HG03457 (cell line): ENCODE measurements at regions not wholly inside any gene's neighbourhood (a gene's known extent, or its start where the extent isn't known, plus 50 kb on each side); places are given as distances from the start of the nearest gene placed in this dataset.
"Not testable (repeated sequence)": the region's sequence is repeated elsewhere in the genome, so short reads cannot be mapped to it uniquely, and the experiment has no call there.

Source experiments
- ATAC-seq: cut with Tn5 transposase; IDR thresholded peaks from one replicate; pipeline ENCODE4 v1.9.1; 2021; ENCODE audit warnings: moderate number of reproducible peaks; ENCODE audit not compliant: unreplicated experiment

DNA sequence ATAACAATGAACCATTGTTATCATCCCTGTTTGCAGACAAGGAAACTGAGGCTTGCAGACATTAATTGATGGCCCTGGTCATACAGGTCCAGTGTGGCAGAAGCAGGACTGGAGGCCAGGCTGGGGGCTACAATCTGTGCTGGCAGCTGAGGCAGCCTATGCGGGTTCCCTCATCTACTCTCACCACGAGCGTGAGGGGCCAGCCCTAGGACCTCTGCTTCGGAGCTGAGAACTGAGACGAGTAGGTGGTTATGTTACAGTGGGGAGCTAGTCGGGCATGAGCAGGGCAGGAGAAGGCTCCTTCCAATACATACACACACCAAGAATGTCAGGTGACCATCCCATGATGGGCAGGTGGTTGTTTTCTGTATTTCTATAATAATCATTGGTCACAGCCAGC, 82.2 kb upstream of the ASB18 start:
- no peak for ATAC-seq

DNA sequence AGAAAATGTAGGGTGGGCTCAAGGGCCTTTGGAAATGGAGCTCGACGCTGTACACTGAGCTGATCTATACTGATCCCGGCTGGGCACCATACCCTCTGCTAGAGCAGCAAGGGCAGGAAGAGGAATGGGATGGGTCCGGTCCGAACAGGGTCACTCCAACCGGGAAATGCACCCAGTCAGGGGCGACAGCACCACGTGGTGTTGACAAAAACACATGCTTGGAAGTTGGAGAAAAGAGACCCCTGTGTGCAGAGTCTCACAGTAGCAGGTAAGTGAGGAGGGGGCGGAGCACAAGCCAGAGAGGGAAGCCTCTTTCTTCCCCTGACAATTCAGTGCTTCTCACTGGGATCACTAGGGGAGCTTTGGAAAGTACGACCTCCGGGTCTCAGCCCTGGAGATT, 84.1 kb upstream of the ASB18 start:
- no peak for ATAC-seq

GRCh38 chr2:236348976-236349375, 84.8 kb upstream of the ASB18 start:
- ATAC-seq: no peak

DNA sequence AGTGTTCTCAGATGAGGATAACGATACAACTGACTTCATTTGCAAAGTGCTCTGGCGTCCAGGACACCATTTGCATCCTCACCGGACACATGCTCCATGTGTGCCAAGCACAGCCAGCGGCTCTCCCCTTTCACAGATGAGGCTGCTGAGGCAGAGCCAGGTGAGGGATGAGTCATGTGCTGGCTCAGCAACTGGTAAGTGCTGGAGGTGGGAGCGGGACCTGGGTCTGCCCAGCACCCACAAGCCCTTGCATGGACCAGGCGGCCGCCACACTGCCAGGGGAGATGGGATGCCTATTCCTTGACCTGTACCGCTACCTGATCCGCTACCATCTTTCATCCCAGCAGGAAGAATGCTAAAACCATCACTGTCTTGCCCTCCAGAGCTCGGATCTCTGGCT, 86.2 kb upstream of the ASB18 start:
- no peak for ATAC-seq

GRCh38 chr2:236351966-236352525, 87.8 kb upstream of the ASB18 start:
- ATAC-seq: no peak

GRCh38 chr2:236352761-236353593, 88.8 kb upstream of the ASB18 start:
- ATAC-seq: no peak

- no peak for ATAC-seq
Observed at GRCh38 chr2:236353594-236353942, 89.4 kb upstream of the ASB18 start.

DNA sequence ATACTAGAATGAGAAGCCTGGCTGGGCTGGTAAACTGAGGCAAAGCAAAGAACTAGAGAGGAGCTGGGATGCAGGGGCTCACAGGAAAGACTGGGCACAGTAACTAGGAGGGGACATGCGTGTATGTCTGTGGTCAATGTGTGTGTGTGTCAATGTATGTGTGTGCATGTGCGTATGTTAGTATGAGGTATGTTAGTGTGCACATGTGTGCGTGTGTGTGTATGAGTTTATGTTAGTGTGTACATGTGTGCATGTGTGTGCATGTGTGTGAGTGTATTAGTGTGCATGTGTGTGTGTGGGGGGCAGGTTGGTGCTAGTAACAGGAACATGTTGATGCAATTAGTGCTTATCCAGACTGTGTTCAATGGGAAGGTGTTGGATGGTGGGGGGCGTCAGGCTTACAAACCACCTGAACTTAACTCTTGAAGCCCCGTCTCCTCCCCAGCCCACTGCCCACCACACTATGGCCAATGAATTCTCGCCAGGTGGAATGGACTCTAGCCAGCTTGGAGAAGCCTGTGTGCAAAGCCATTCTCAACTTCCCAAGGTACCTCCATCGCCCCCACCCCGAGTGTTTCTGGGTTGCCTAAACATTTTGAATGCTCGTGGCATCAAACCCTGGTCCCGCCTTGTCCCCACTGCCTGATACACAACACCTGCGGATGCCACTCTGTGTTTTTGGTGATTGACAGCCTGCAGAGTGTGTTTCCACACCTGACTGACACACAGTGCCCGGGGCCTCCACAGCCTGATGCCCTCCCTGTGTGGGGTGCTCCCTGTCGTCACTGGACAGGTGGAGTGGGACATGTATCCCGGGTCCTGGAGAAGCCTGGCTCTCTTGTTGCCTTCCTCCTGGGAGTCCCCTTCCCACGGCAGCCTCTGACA, 90.1 kb upstream of the ASB18 start:
- no peak for ATAC-seq

- no peak for ATAC-seq
Observed at GRCh38 chr2:236354973-236355595, 90.9 kb upstream of the ASB18 start.

GRCh38 chr2:236355911-236356310, 91.7 kb upstream of the ASB18 start:
- ATAC-seq: no peak

GRCh38 chr2:236356321-236356720, 92.1 kb upstream of the ASB18 start:
- not testable (repeated sequence) for ATAC-seq

GRCh38 chr2:236358482-236358881, 94.3 kb upstream of the ASB18 start:
- not testable (repeated sequence) for ATAC-seq

- ATAC-seq: no peak
Observed at GRCh38 chr2:236359426-236360045, 95.3 kb upstream of the ASB18 start.

GRCh38 chr2:236360496-236360895, 96.3 kb upstream of the ASB18 start:
- no peak for ATAC-seq

DNA sequence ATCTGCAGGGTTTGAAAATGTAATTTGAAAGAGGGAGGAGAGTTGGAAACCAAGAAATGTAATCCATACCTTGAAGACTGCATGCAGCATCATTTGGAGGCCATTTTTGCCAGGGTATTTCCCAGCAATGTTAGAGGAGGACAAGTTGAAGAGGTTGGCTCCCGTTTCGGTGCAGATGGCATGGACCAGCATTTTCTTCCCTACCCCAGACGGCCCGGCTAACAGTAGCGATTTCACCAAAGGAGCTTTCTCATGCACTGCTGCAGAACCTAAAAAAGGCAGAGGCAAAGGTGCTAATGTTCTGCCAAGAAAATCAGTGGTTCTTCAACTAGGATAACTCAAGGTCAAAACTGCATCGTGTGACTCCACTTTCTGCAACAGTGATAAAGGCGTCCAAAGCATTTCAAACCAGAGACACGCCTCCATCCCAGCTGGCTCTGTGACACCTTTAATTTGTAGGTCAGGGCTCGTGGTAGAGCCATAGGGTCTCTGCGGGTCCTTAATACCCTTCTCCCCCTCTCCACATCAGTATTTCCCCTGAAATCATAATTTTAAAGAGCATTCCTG, 99.6 kb upstream of the ASB18 start:
- ATAC-seq: no peak

DNA sequence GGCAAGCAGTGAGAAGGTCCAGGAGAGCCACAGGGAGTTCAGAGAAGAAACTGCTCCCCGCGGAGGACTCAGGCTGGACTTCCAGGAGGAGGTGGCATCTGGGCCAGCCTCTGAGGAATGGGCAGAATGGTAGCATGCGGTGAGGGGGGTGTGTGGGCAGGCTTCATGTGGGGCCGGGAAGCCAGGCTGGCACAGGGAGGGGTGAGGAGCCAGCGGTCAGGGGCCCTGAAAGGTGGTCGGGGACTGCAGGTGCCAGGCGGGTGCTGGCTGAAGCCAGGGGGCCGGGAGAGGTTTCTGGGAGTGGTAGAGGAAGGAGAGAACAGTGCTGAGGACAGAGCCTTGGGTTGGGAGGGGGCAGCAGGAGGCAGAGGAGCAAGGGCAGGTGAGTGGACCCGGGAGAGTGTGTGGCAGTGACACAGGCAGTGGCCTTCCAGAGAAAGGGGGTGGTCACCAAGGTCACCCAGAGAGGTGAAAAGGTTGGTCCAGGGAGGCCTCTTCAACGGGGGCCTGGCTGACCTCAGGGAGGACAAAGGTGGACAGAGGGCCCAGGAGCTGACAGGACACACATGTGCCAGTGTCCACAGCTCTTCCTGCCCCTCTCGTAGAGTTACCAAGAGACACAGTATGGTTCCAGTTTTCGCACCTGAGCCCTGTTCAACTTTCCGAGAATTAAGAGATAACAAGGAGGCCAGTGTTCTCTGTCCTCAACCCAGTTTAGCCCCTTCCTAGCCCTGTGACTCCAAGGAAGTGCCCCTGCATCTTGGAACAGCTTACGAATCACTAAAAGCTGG, 101.2 kb upstream of the ASB18 start:
- no peak for ATAC-seq

- ATAC-seq: no peak
Observed at GRCh38 chr2:236366049-236366387, 101.8 kb upstream of the ASB18 start.

DNA sequence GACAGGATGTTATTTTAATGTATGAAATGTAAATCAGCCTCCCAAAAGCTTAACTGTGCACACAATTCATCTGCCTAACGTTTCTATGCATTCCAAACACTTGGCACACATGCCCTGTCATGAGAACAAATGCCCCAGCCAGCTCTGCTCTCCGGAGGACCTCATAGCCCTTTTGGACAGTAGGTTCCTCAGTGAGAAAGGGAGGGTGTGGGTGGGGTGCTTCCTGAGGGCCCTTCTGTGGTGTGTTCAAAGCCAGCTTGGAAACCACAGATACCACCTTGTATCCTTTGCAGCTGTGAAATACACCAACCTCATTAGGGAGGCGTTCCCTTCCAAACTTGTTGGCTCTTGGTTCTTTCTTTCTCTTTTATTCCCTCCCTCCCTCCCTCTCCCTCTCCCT, 102.2 kb upstream of the ASB18 start:
- no peak for ATAC-seq

- no peak for ATAC-seq
Observed at GRCh38 chr2:236367506-236368289, 103.5 kb upstream of the ASB18 start.
